ENCODE measurements at regions not wholly inside any gene's neighbourhood (a gene's known extent, or its start where the extent isn't known, plus 50 kb on each side); places are given as distances from the start of the nearest gene placed in this dataset.
"Not testable (repeated sequence)": the region's sequence is repeated elsewhere in the genome, so short reads cannot be mapped to it uniquely, and the experiment has no call there.

- no peak for DNase-seq
Observed at GRCh38 chr9:29203244-29203930, 1630.1 kb upstream of the C9orf72 start.

GRCh38 chr9:29208670-29209069 lies 1635.4 kb upstream of the C9orf72 start:
- DNase-seq: no peak

GRCh38 chr9:29209748-29210291 lies 1636.5 kb upstream of the C9orf72 start:
- no peak for DNase-seq

GRCh38 chr9:29211003-29211579 lies 1637.8 kb upstream of the C9orf72 start:
- no peak for DNase-seq

- no peak for DNase-seq
Observed at GRCh38 chr9:29211580-29212396, 1638.5 kb upstream of the C9orf72 start.

GRCh38 chr9:29212397-29213387 lies 1639.4 kb upstream of the C9orf72 start:
- DNase-seq: no peak

GRCh38 chr9:29213417-29214153 lies 1640.3 kb upstream of the C9orf72 start, which contains the start of gene LINGO2:
Gene LINGO2, minus strand, starts transcription at chr9:29213601.
- DNase-seq: no peak

- DNase-seq: no peak
Observed at GRCh38 chr9:29214154-29214689, 1640.9 kb upstream of the C9orf72 start.

- DNase-seq: no peak
Observed at GRCh38 chr9:29214690-29215253, 1641.5 kb upstream of the C9orf72 start.

- DNase-seq: no peak
Observed at GRCh38 chr9:29217966-29218365, 1644.7 kb upstream of the C9orf72 start.

- no peak for DNase-seq
Observed at GRCh38 chr9:29220596-29221251, 1647.4 kb upstream of the C9orf72 start.

GRCh38 chr9:29228558-29228957 lies 1655.3 kb upstream of the C9orf72 start:
- DNase-seq: no peak

- DNase-seq: no peak
Observed at GRCh38 chr9:29230931-29231330, 1657.7 kb upstream of the C9orf72 start.

GRCh38 chr9:29233193-29233592 lies 1659.9 kb upstream of the C9orf72 start:
- no peak for DNase-seq

GRCh38 chr9:29241320-29241719 lies 1668.0 kb upstream of the C9orf72 start:
- no peak for DNase-seq

- no peak for DNase-seq
Observed at GRCh38 chr9:29245351-29245750, 1672.1 kb upstream of the C9orf72 start.

GRCh38 chr9:29270400-29270799 lies 1697.1 kb upstream of the C9orf72 start:
- DNase-seq: not testable (repeated sequence)

- DNase-seq: no peak
Observed at GRCh38 chr9:29282121-29282520, 1708.8 kb upstream of the C9orf72 start.

GRCh38 chr9:29285818-29286217 lies 1712.5 kb upstream of the C9orf72 start:
- DNase-seq: no peak

GRCh38 chr9:29289365-29289764 lies 1716.1 kb upstream of the C9orf72 start:
- DNase-seq: no peak

Measured in activated CD4-positive, CD25-positive, alpha-beta regulatory T cell treated with anti-CD3 and anti-CD28 coated beads, Interleukin-2, amount 50 U/mL, for 72 hours (primary cell).